A172 (cell line): ENCODE measurements at regions not wholly inside any gene's neighbourhood (a gene's known extent, or its start where the extent isn't known, plus 50 kb on each side); places are given as distances from the start of the nearest gene placed in this dataset.
A peak's percentile ranks its signal among the peaks of the same experiment; 100 is the strongest.
"Not testable (repeated sequence)": the region's sequence is repeated elsewhere in the genome, so short reads cannot be mapped to it uniquely, and the experiment has no call there.

ENCODE experiments used
- DNase-seq: peaks from one replicate; pipeline ENCODE4 v3.0.0-alpha.2; 2015; ENCODE audit warnings: low spot score

- DNase-seq: peak; percentile 44
These were observed 63.0 kb downstream of the HOXA1 start for GRCh38 chr7:27032839-27033238.

- DNase-seq: peak; percentile 46
These were observed 64.3 kb downstream of the HOXA1 start for GRCh38 chr7:27031289-27032172.

GRCh38 chr7:27030393-27031050 lies 65.3 kb downstream of the HOXA1 start:
- DNase-seq: no peak

GRCh38 chr7:27025270-27025669 lies 70.5 kb downstream of the HOXA1 start:
- no peak for DNase-seq

- DNase-seq: no peak
These were observed 85.7 kb downstream of the HOXA1 start for GRCh38 chr7:27010068-27010467.

- DNase-seq: no peak
These were observed 95.3 kb downstream of the HOXA1 start for GRCh38 chr7:27000496-27000895.

GRCh38 chr7:26998284-26998683 lies 97.5 kb downstream of the HOXA1 start:
- not testable (repeated sequence) for DNase-seq

GRCh38 chr7:26995666-26996065 lies 100.1 kb downstream of the HOXA1 start:
- DNase-seq: no peak

GRCh38 chr7:26993816-26994810 lies 101.7 kb downstream of the HOXA1 start:
- DNase-seq: no peak

- DNase-seq: no peak
These were observed 103.1 kb downstream of the HOXA1 start for GRCh38 chr7:26992670-26993069.

GRCh38 chr7:26991796-26992195 lies 104.0 kb downstream of the HOXA1 start:
- DNase-seq: no peak

GRCh38 chr7:26989897-26990670 lies 105.7 kb downstream of the HOXA1 start:
- DNase-seq: no peak

- DNase-seq: no peak
These were observed 106.9 kb downstream of the HOXA1 start for GRCh38 chr7:26988836-26989374.

GRCh38 chr7:26987338-26987737 lies 108.5 kb downstream of the HOXA1 start:
- DNase-seq: no peak

- no peak for DNase-seq
These were observed 113.8 kb upstream of the SKAP2 start for GRCh38 chr7:26978146-26978545.

- no peak for DNase-seq
These were observed 112.5 kb upstream of the SKAP2 start for GRCh38 chr7:26976840-26977239.

- not testable (repeated sequence) for DNase-seq
These were observed 107.5 kb upstream of the SKAP2 start for GRCh38 chr7:26971924-26972323.

GRCh38 chr7:26965724-26966123 lies 101.3 kb upstream of the SKAP2 start:
- DNase-seq: no peak

GRCh38 chr7:26964156-26964808 lies 99.9 kb upstream of the SKAP2 start:
- DNase-seq: no peak

- no peak for DNase-seq
These were observed 94.9 kb upstream of the SKAP2 start for GRCh38 chr7:26959290-26959689.
